ENCODE measurements at regions not wholly inside any gene's neighbourhood (a gene's known extent, or its start where the extent isn't known, plus 50 kb on each side); places are given as distances from the start of the nearest gene placed in this dataset.

GRCh38 chr14:39847194-39847593 lies 415.0 kb upstream of the FBXO33 start:
- TF ChIP-seq, protein P1, sequence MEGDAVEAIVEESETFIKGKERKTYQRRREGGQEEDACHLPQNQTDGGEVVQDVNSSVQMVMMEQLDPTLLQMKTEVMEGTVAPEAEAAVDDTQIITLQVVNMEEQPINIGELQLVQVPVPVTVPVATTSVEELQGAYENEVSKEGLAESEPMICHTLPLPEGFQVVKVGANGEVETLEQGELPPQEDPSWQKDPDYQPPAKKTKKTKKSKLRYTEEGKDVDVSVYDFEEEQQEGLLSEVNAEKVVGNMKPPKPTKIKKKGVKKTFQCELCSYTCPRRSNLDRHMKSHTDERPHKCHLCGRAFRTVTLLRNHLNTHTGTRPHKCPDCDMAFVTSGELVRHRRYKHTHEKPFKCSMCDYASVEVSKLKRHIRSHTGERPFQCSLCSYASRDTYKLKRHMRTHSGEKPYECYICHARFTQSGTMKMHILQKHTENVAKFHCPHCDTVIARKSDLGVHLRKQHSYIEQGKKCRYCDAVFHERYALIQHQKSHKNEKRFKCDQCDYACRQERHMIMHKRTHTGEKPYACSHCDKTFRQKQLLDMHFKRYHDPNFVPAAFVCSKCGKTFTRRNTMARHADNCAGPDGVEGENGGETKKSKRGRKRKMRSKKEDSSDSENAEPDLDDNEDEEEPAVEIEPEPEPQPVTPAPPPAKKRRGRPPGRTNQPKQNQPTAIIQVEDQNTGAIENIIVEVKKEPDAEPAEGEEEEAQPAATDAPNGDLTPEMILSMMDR (IDR thresholded peaks at IDR 0.05): no peak
- TF ChIP-seq POLR2AphosphoS5 (IDR thresholded peaks at IDR 0.05; ENCODE audit: insufficient read depth in 1 of 2, low read depth in 1 of 2) (no peak), POLR2A (IDR thresholded peaks at IDR 0.05) (no peak)
- H3K4me1 ChIP-seq: no peaks in the 10 kb centered on the region
- no peaks in the 10 kb centered on the region for H3K36me3 ChIP-seq
- intact Hi-C loops (cut with DNase I): no loop called here
- H3K4me3 ChIP-seq: no peak overlapping the region
- no peaks in the 10 kb centered on the region for H3K27me3 ChIP-seq
- no peaks in the 10 kb centered on the region for H3K9me3 ChIP-seq
- no peak for DNase-seq (ENCODE audit: extremely low spot score in 2 of 2)
- H3K27ac ChIP-seq: no peak overlapping the region

- H3K27ac ChIP-seq: no peak overlapping the region
- H3K9me3 ChIP-seq: no peaks in the 10 kb centered on the region
These were observed 411.6 kb upstream of the FBXO33 start for GRCh38 chr14:39843881-39844280.

GRCh38 chr14:39841088-39841487 lies 408.9 kb upstream of the FBXO33 start:
- intact Hi-C loops (cut with DNase I): no loop called here

More at GRCh38 chr14:39843881-39844280, 411.6 kb upstream of the FBXO33 start:
- H3K36me3 ChIP-seq: no peaks in the 10 kb centered on the region
- H3K4me3 ChIP-seq: no peak overlapping the region
- no peak for DNase-seq (ENCODE audit: extremely low spot score in 2 of 2)
- TF ChIP-seq POLR2AphosphoS5 (IDR thresholded peaks at IDR 0.05; ENCODE audit: insufficient read depth in 1 of 2, low read depth in 1 of 2) (no peak), POLR2A (IDR thresholded peaks at IDR 0.05) (no peak)
- TF ChIP-seq, protein P1 (IDR thresholded peaks at IDR 0.05): no peak
- no peaks in the 10 kb centered on the region for H3K4me1 ChIP-seq
- no peaks in the 10 kb centered on the region for H3K27me3 ChIP-seq
- intact Hi-C loops (cut with DNase I): no loop called here

DNA sequence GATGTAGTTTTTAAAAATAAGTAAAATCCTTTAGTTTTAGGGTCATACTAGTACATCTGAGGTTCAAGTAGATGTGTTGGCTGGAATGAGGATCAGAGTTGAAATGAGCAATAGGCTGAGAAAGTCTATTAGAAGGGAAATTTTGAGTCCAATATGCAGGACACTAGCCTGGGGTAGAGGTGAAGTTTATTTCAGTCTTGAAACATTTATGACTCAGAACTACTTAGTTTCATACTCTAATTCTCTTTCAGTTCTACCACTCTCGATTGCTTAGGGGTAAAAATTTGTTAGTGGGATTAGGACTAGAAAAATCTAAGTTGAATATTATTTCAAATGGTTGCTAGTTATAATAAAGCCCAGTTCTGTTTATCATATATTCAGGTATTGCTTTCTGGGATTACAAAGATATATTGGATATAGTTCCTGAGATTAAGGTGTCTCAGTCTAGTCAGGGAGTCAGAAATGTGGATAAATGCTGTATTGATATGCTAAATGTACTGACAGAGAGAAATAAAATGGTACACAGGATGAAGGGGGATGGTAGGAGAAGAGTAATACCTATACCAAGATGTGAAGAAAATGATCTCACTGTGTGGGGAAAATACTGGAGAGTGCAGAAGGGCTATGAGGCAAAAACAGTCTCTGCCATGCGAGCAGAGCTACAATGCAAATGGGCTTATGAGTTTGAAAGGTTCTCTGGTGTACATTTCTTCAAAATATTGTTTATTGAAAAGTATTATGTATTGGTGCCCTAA lies 395.8 kb upstream of the FBXO33 start:
- intact Hi-C loops (cut with DNase I): no loop called here
- Histone ChIP-seq H3K36me3 (no peaks in the 10 kb centered on the region), H3K4me3 (no peak overlapping the region), H3K4me1 (no peaks in the 10 kb centered on the region), H3K9me3 (no peaks in the 10 kb centered on the region), H3K27ac (no peak overlapping the region), H3K27me3 (no peaks in the 10 kb centered on the region)
- TF ChIP-seq, protein P1 (IDR thresholded peaks at IDR 0.05): no peak
- TF ChIP-seq POLR2A (IDR thresholded peaks at IDR 0.05): no peak
- no peak for TF ChIP-seq POLR2AphosphoS5 (IDR thresholded peaks at IDR 0.05; ENCODE audit: insufficient read depth in 1 of 2, low read depth in 1 of 2)
- no peak for DNase-seq (ENCODE audit: extremely low spot score in 2 of 2)

More at GRCh38 chr14:39841088-39841487, 408.9 kb upstream of the FBXO33 start:
- Histone ChIP-seq H3K4me3 (no peak overlapping the region), H3K36me3 (no peaks in the 10 kb centered on the region), H3K27me3 (no peaks in the 10 kb centered on the region), H3K9me3 (no peaks in the 10 kb centered on the region), H3K27ac (no peak overlapping the region), H3K4me1 (no peaks in the 10 kb centered on the region)
- TF ChIP-seq POLR2A (IDR thresholded peaks at IDR 0.05) (no peak), POLR2AphosphoS5 (IDR thresholded peaks at IDR 0.05; ENCODE audit: insufficient read depth in 1 of 2, low read depth in 1 of 2) (no peak)
- TF ChIP-seq, protein P1 (IDR thresholded peaks at IDR 0.05): no peak
- no peak for DNase-seq (ENCODE audit: extremely low spot score in 2 of 2)
